H1 (cell line): ENCODE measurements at regions not wholly inside any gene's neighbourhood (a gene's known extent, or its start where the extent isn't known, plus 50 kb on each side); places are given as distances from the start of the nearest gene placed in this dataset.

Experiments
- CTCF ChIA-PET: fragments of 300-600 bp; sonication (Branson Sonifier 250); formaldehyde crosslinking; loops from one replicate; lab custom pipeline; 2021; ENCODE audit not compliant: partially characterized antibody; lab: Charles Lee
- POLR2A ChIA-PET: fragments of 300-600 bp; sonication (Branson Sonifier 250); formaldehyde crosslinking; loops from one replicate; lab custom pipeline; 2021; ENCODE audit warnings: inconsistent platforms; ENCODE audit not compliant: partially characterized antibody; lab: Charles Lee
- DNase-seq, 2 experiments: peaks; one replicate each; pipeline versions ENCODE4 v3.0.0 to v3.0.0-alpha.2; 2010 to 2022; ENCODE audit warnings: low spot score in 2 of 2, low read depth in 1 of 2, mixed read lengths in 1 of 2
- FAIRE-seq: peaks from 2 replicates; lab custom pipeline; 2011; peaks lifted over from hg19 to GRCh38; lab: Jason Lieb, UNC
- H2AFZ ChIP-seq: 2 replicates; pipeline ENCODE4 v1.8.1; 2012; ENCODE audit warnings: low read length, inconsistent platforms
- H2AK5ac ChIP-seq: 2 replicates; pipeline ENCODE4 v1.6.1; 2013; ENCODE audit warnings: low read depth, low read length
- H2BK120ac ChIP-seq: replicated peaks from 2 replicates; pipeline ENCODE3; 2013; ENCODE audit warnings: low read depth, low read length, inconsistent platforms
- H2BK12ac ChIP-seq: 2 replicates; pipeline ENCODE4 v1.6.1; 2013; ENCODE audit warnings: low read depth, low read length
- H2BK15ac ChIP-seq: 2 replicates; pipeline ENCODE4 v1.6.1; 2013; ENCODE audit warnings: low read length
- H2BK20ac ChIP-seq: 2 replicates; pipeline ENCODE4 v1.6.1; 2013; ENCODE audit warnings: low read length
- H2BK5ac ChIP-seq: 2 replicates; pipeline ENCODE4 v1.6.1; 2013; ENCODE audit warnings: low read depth, low read length
- H3K14ac ChIP-seq: 2 replicates; pipeline ENCODE4 v1.6.1; 2013; ENCODE audit warnings: inconsistent platforms; ENCODE audit not compliant: insufficient read length
- H3K18ac ChIP-seq: 2 replicates; pipeline ENCODE4 v1.6.1; 2013; ENCODE audit warnings: low read length; ENCODE audit errors: extremely low read depth
- H3K23ac ChIP-seq: 2 replicates; pipeline ENCODE4 v1.6.1; 2013; ENCODE audit warnings: inconsistent platforms; ENCODE audit not compliant: insufficient read length
- H3K23me2 ChIP-seq: 2 replicates; pipeline ENCODE4 v1.6.1; 2013; ENCODE audit warnings: low read depth, low read length
- H3K27ac ChIP-seq: 2 replicates; pipeline ENCODE4 v1.6.1; 2011; ENCODE audit warnings: low read depth, low read length, inconsistent platforms
- H3K27me3 ChIP-seq, 4 experiments: replicated peaks in 1 of 4; 1 replicate in 1 of 4; 2 replicates in 3 of 4; pipeline versions ENCODE4 v1.6.1 to v1.8.1; 2011 to 2013; ENCODE audit warnings: low read length in 3 of 4, mild to moderate bottlenecking in 3 of 4, inconsistent platforms in 2 of 4, mixed read lengths in 2 of 4, moderate library complexity in 1 of 4; ENCODE audit not compliant: control insufficient read depth in 3 of 4, insufficient read depth in 3 of 4; ENCODE audit errors: extremely low read depth in 1 of 4
- H3K36me3 ChIP-seq, 4 experiments: 2 replicates each; pipeline versions ENCODE4 v1.6.1 to v1.8.1; 2011 to 2013; ENCODE audit warnings: mild to moderate bottlenecking in 4 of 4, low read length in 3 of 4, moderate library complexity in 2 of 4, control low read depth in 1 of 4, inconsistent platforms in 1 of 4; ENCODE audit not compliant: insufficient read depth in 4 of 4, control insufficient read depth in 2 of 4
- H3K4ac ChIP-seq: replicated peaks from 2 replicates; pipeline ENCODE3; 2013; ENCODE audit warnings: low read length, low read depth, mixed read lengths, inconsistent platforms; ENCODE audit not compliant: insufficient read length
- H3K4me1 ChIP-seq, 4 experiments: replicated peaks in 1 of 4; 1 replicate in 1 of 4; 2 replicates in 3 of 4; pipeline versions ENCODE4 v1.6.1 to v1.8.1; 2011 to 2013; ENCODE audit warnings: low read length in 3 of 4, inconsistent platforms in 2 of 4, mixed read lengths in 1 of 4; ENCODE audit not compliant: insufficient read depth in 4 of 4, control insufficient read depth in 3 of 4
- H3K4me2 ChIP-seq, 2 experiments: 2 replicates each; pipeline versions ENCODE4 v1.6.1 to v1.8.1; 2011 to 2013; ENCODE audit warnings: low read depth in 2 of 2, low read length in 2 of 2, control low read depth in 1 of 2, inconsistent platforms in 1 of 2, mild to moderate bottlenecking in 1 of 2; ENCODE audit not compliant: insufficient read depth in 1 of 2
- H3K4me3 ChIP-seq, 4 experiments: fragments of 200-600, 300-600 bp in 1 of 4; sonication (generic), shearing (Covaris generic), sonication (Bioruptor Twin) in 1 of 4; 2 replicates each; pipeline versions ENCODE4 v1.5.1 to v1.8.1; 2011 to 2016; ENCODE audit warnings: low read length in 4 of 4, low read depth in 3 of 4, control low read depth in 2 of 4, inconsistent platforms in 2 of 4, mild to moderate bottlenecking in 2 of 4, mixed read lengths in 1 of 4, moderate library complexity in 1 of 4; ENCODE audit not compliant: insufficient read depth in 2 of 4; ENCODE audit errors: extremely low read depth in 1 of 4
- H3K56ac ChIP-seq: replicated peaks from 2 replicates; pipeline ENCODE3; 2013; ENCODE audit warnings: low read depth, mild to moderate bottlenecking, mixed read lengths, low read length, inconsistent platforms; ENCODE audit not compliant: insufficient read length
- H3K79me1 ChIP-seq: 2 replicates; pipeline ENCODE4 v1.6.1; 2013; ENCODE audit warnings: low read depth, low read length, control low read depth
- H3K79me2 ChIP-seq, 2 experiments: 2 replicates each; pipeline versions ENCODE4 v1.6.1 to v1.8.1; 2012 to 2013; ENCODE audit warnings: low read length in 2 of 2, mild to moderate bottlenecking in 2 of 2, inconsistent platforms in 1 of 2; ENCODE audit not compliant: insufficient read depth in 2 of 2, control insufficient read depth in 1 of 2
- H3K9ac ChIP-seq, 4 experiments: replicated peaks in 1 of 4; 1 replicate in 1 of 4; 2 replicates in 3 of 4; pipeline versions ENCODE4 v1.6.1 to v1.8.1; 2011 to 2013; ENCODE audit warnings: low read depth in 3 of 4, low read length in 3 of 4, control low read depth in 2 of 4, mild to moderate bottlenecking in 2 of 4, moderate library complexity in 2 of 4, inconsistent platforms in 1 of 4; ENCODE audit errors: extremely low read depth in 1 of 4
- H3K9me3 ChIP-seq, 2 experiments: 2 replicates each; pipeline versions ENCODE4 v1.6.1 to v1.8.1; 2012 to 2013; ENCODE audit warnings: mild to moderate bottlenecking in 2 of 2, moderate library complexity in 2 of 2, control low read depth in 1 of 2, inconsistent platforms in 1 of 2, low read depth in 1 of 2, low read length in 1 of 2, mixed read lengths in 1 of 2; ENCODE audit not compliant: insufficient read depth in 2 of 2
- H4K20me1 ChIP-seq, 2 experiments: replicated peaks in 1 of 2; 2 replicates each; pipeline versions ENCODE3 to v1.8.1; 2011 to 2013; ENCODE audit warnings: inconsistent platforms in 2 of 2, low read length in 2 of 2, mild to moderate bottlenecking in 1 of 2; ENCODE audit not compliant: insufficient read depth in 2 of 2, control insufficient read depth in 1 of 2
- H4K5ac ChIP-seq: 2 replicates; pipeline ENCODE4 v1.6.1; 2013; ENCODE audit warnings: low read length, low read depth, mixed read lengths, inconsistent platforms; ENCODE audit not compliant: insufficient read length
- H4K8ac ChIP-seq: 2 replicates; pipeline ENCODE4 v1.8.0; 2013; ENCODE audit warnings: mild to moderate bottlenecking, moderate library complexity, low read length, inconsistent platforms; ENCODE audit not compliant: insufficient read depth; ENCODE audit errors: extremely low read depth
- H4K91ac ChIP-seq: replicated peaks from 2 replicates; pipeline ENCODE3; 2013; ENCODE audit warnings: low read length, mixed read lengths, inconsistent platforms; ENCODE audit not compliant: insufficient read length
- GTF2F1 ChIP-seq: IDR thresholded peaks from 2 replicates; pipeline ENCODE4 v1.6.1; 2012; ENCODE audit warnings: low read depth, low read length, improper control_type of control experiment, borderline replicate concordance
- WGBS, 2 experiments: shearing (Covaris generic) in 1 of 2; methylation state at CpG; one replicate each; pipeline versions ENCODE4 v1.1.6 to v1.1.7; 2013 to 2015; ENCODE audit warnings: low lambda C conversion rate in 2 of 2, mixed read lengths in 2 of 2, inconsistent platforms in 1 of 2, low coverage in 1 of 2, missing lambda C conversion rate in 1 of 2; ENCODE audit not compliant: insufficient replicate concordance in 2 of 2, insufficient coverage in 1 of 2, insufficient read length in 1 of 2; ENCODE audit errors: extremely low coverage in 1 of 2, missing lambda C conversion rate in 1 of 2; 5-methylcytosine and 5-hydroxymethylcytosine counted together

DNA sequence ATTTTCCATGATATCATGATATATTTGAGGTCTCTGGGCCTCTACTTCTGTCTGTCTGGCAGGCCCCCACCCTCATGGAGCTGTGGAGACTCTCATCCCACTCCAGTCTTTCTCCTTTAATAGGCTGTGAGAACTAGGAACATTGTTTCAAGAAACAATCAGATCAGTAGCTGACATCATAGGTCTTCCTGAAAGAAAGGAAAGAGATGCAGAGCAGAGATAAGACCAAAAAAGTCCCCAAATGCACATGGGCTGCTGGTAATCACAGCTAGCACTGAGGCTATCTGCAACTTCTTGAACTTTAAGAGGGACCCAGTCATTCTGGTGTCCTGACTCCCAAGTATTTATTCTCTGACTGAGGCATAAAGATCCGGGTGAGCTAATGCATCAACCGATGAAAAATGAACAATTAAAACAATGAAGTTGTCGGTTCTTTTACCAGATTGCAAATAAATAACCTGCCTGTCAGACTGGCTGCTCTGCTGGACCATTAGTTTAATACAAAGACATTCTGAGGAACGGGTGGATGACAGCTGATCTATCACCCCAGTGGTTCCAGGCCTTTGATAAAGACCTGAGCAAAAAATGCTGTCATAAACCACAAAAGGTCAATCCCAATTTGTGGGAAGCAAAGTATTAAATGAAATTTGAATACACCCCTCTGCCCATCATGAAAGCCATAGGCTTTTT lies 780.8 kb upstream of the GOLIM4 start:
- Histone ChIP-seq H2BK15ac (no peak overlapping the region), H3K18ac (no peak overlapping the region), H3K4ac (no peak overlapping the region), H2BK120ac (no peak overlapping the region), H3K79me2 (no peaks in the 10 kb centered on the region), H3K9me3 (no peaks in the 10 kb centered on the region), H3K27ac (no peak overlapping the region), H4K8ac (no peak overlapping the region), H3K36me3 (no peaks in the 10 kb centered on the region), H4K91ac (no peak overlapping the region), H3K79me1 (no peaks in the 10 kb centered on the region), H3K9ac (no peak overlapping the region), H4K5ac (no peak overlapping the region), H2BK5ac (no peak overlapping the region), H3K27me3 (no peaks in the 10 kb centered on the region), H3K14ac (no peak overlapping the region), H3K4me3 (no peak overlapping the region), H2BK20ac (no peak overlapping the region), H4K20me1 (no peaks in the 10 kb centered on the region), H2BK12ac (no peak overlapping the region), H2AFZ (no peak overlapping the region), H3K56ac (no peak overlapping the region), H2AK5ac (no peak overlapping the region), H3K23ac (no peak overlapping the region), H3K23me2 (no peaks in the 10 kb centered on the region), H3K4me2 (no peak overlapping the region), H3K4me1 (peaks cover 0 to 7% (median 3%) of the 10 kb centered on the region in 4 experiments; a peak in 5 of 7 replicates)
- ChIA-PET CTCF (interaction anchor here (0.9 to 5.1 kb wide), 4 partner anchors 10 to 738 kb away, joined by 3 to 57 read pairs (median 4); no protein-coding TSS in a partner anchor), POLR2A (no interaction called here)
- no peak for FAIRE-seq
- no peak for TF ChIP-seq GTF2F1
- DNase-seq = no peak
- 84% methylated on average over 4 of the region's 4 CpGs; no CpG with 5 or more reads in 1 of the 2 experiments for WGBS, 2 experiments
